Glutamatergic neuron (in vitro differentiated cells): ENCODE measurements at regions not wholly inside any gene's neighbourhood (a gene's known extent, or its start where the extent isn't known, plus 50 kb on each side); places are given as distances from the start of the nearest gene placed in this dataset.

Experiments
- DNase-seq: peaks from one replicate; pipeline ENCODE4 v3.0.0; 2022
- H3K27ac Mint-ChIP-seq: one replicate; pipeline ENCODE4 v1.8.0; 2020; ENCODE audit warnings: mild to moderate bottlenecking, mixed read lengths, inconsistent platforms; ENCODE audit not compliant: unreplicated experiment
- H3K27me3 Mint-ChIP-seq: one replicate; pipeline ENCODE4 v1.8.0; 2020; ENCODE audit warnings: mild to moderate bottlenecking, moderate library complexity, mixed read lengths, inconsistent platforms; ENCODE audit not compliant: unreplicated experiment
- H3K36me3 Mint-ChIP-seq: one replicate; pipeline ENCODE4 v1.8.0; 2020; ENCODE audit warnings: mild to moderate bottlenecking, mixed read lengths, inconsistent platforms; ENCODE audit not compliant: unreplicated experiment
- H3K4me1 Mint-ChIP-seq: one replicate; pipeline ENCODE4 v1.8.0; 2020; ENCODE audit warnings: mild to moderate bottlenecking, low read depth, mixed read lengths, inconsistent platforms; ENCODE audit not compliant: unreplicated experiment
- H3K4me3 Mint-ChIP-seq: one replicate; pipeline ENCODE4 v1.8.0; 2020; ENCODE audit warnings: mild to moderate bottlenecking, mixed read lengths, inconsistent platforms; ENCODE audit not compliant: unreplicated experiment
- H3K9me3 Mint-ChIP-seq: one replicate; pipeline ENCODE4 v1.8.0; 2020; ENCODE audit warnings: mild to moderate bottlenecking, moderate library complexity, mixed read lengths, inconsistent platforms; ENCODE audit not compliant: unreplicated experiment
- TF ChIP-seq, protein P1 (sequence below): fragments of 200-600 bp; sonication (generic); IDR thresholded peaks from one replicate; pipeline ENCODE4 v1.5.0; 2021; ENCODE audit not compliant: partially characterized antibody, unreplicated experiment

DNA sequence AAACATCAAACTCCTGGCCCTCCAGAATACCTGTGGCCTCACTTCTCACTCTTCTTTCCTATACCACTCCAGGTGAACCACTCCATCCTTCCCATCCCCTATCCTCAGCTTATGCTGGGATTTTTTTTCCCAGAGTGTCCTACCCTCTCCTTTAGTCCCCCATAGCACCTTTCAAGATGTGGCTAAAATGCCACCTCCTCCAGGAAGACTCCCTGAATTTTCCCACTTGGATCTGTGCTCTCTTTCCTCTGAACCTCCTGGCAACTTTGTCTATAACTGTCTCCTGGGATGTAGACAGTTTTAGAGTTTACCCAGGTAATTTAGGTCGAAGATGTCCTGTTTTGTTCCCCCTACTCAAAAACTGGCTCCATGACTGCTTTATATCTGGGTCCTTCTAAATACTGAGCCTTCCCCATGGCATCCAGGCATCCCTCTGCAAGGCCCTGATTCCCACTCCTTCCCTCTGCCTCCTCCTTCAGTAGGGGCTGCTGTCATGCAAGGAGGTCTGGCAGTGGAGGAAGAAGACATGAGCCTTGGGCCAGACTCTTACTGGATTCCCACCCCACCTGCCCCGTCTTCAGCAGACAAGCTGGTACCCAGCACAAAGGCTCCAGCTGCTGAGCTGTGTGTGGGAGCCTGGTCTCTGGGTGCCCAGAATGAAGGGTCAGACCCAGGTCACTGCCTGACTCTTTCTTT lies 161.5 kb downstream of the SMAD6 start:
- no peak overlapping the region for H3K27ac Mint-ChIP-seq
- no peaks in the 10 kb centered on the region for H3K36me3 Mint-ChIP-seq
- TF ChIP-seq, protein P1, sequence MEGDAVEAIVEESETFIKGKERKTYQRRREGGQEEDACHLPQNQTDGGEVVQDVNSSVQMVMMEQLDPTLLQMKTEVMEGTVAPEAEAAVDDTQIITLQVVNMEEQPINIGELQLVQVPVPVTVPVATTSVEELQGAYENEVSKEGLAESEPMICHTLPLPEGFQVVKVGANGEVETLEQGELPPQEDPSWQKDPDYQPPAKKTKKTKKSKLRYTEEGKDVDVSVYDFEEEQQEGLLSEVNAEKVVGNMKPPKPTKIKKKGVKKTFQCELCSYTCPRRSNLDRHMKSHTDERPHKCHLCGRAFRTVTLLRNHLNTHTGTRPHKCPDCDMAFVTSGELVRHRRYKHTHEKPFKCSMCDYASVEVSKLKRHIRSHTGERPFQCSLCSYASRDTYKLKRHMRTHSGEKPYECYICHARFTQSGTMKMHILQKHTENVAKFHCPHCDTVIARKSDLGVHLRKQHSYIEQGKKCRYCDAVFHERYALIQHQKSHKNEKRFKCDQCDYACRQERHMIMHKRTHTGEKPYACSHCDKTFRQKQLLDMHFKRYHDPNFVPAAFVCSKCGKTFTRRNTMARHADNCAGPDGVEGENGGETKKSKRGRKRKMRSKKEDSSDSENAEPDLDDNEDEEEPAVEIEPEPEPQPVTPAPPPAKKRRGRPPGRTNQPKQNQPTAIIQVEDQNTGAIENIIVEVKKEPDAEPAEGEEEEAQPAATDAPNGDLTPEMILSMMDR: no peak
- no peak overlapping the region for H3K4me3 Mint-ChIP-seq
- no peaks in the 10 kb centered on the region for H3K9me3 Mint-ChIP-seq
- peaks cover 5% of the 10 kb centered on the region for H3K27me3 Mint-ChIP-seq
- H3K4me1 Mint-ChIP-seq: peaks cover 4% of the 10 kb centered on the region
- no peak for DNase-seq

DNA sequence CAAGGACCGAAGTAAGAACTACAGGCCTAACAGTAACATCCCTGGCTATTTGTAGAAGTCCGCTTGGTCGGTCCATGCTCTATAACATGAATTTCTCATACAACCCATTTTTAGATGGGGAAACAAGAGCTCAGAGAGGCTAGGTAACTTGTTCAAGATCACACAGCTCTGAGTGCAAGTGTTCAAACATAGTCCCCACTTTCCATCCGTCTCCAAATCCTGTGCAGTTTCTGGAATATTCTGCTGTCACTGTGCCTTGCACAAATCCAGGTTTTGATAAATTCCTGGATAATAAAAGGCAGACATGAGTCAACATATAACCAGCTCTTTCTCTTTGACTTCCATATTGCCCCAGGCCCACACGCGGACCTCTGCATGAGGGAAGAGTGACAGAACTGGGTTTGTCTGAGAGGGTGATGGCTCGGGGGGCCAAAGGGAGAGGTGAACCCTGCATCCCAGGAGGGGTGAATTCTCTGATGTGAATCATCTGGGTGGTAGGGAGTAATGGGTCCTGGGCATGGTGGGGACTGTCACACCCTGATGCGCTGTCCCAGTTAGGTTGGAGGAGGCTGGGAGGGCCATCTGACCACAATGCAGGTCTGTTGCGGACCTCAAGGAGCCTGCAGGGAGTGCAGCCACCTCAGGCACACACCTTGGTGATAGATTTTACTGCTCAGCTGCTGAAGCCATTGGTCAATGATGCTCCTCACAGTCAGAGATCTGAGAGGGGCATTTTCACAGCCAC lies 162.2 kb downstream of the SMAD6 start:
- H3K27me3 Mint-ChIP-seq: peaks cover 5% of the 10 kb centered on the region
- no peak overlapping the region for H3K4me3 Mint-ChIP-seq
- H3K36me3 Mint-ChIP-seq: no peaks in the 10 kb centered on the region
- no peak for DNase-seq
- TF ChIP-seq, protein P1: no peak
- H3K27ac Mint-ChIP-seq: no peak overlapping the region
- peaks cover 4% of the 10 kb centered on the region for H3K4me1 Mint-ChIP-seq
- H3K9me3 Mint-ChIP-seq: no peaks in the 10 kb centered on the region

DNA sequence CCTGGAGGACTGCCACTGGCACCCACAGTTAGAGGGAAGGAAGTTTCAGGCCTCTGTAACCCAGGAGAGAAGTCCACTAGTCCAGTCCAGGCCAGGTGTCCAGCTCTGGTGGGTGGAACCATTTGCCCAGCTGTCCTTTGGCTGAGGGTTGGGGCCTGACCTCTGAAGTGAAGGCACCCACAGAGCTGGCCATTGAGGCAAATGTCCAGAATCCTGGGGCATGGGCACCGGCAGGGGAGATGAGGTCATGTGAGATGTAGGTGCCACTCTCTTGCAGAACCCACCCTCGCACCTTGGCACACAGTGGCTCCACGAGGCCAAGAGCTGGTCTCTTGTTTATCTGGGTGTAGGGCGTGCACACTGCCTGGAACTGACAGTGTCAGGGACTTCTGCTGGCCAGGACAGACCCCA lies 162.8 kb downstream of the SMAD6 start:
- Mint-ChIP-seq H3K4me3 (no peak overlapping the region), H3K9me3 (no peaks in the 10 kb centered on the region), H3K36me3 (no peaks in the 10 kb centered on the region), H3K4me1 (peaks cover 4% of the 10 kb centered on the region), H3K27me3 (peaks cover 5% of the 10 kb centered on the region), H3K27ac (no peak overlapping the region)
- TF ChIP-seq, protein P1: no peak
- DNase-seq: no peak

- H3K27me3 Mint-ChIP-seq: peaks cover 5% of the 10 kb centered on the region
- TF ChIP-seq, protein P1: no peak
- no peak overlapping the region for H3K4me3 Mint-ChIP-seq
- no peaks in the 10 kb centered on the region for H3K9me3 Mint-ChIP-seq
- H3K4me1 Mint-ChIP-seq: peaks cover 4% of the 10 kb centered on the region
- no peaks in the 10 kb centered on the region for H3K36me3 Mint-ChIP-seq
- no peak overlapping the region for H3K27ac Mint-ChIP-seq
- DNase-seq: no peak
These were observed 163.9 kb downstream of the SMAD6 start for GRCh38 chr15:66865622-66866611.
